ENCODE measurements at regions not wholly inside any gene's neighbourhood (a gene's known extent, or its start where the extent isn't known, plus 50 kb on each side); places are given as distances from the start of the nearest gene placed in this dataset.

- intact Hi-C loops (cut with DNase I) = no loop called here
- DNase-seq = no peak
Observed at GRCh38 chr4:124212815-124213630, 499.5 kb downstream of the ANKRD50 start.

- intact Hi-C loops (cut with DNase I) = no loop called here
- DNase-seq = no peak
Observed at GRCh38 chr4:124219389-124219788, 493.1 kb downstream of the ANKRD50 start.

GRCh38 chr4:124224256-124224655 is 488.3 kb downstream of the ANKRD50 start:
- intact Hi-C loops (cut with DNase I) = no loop called here
- DNase-seq = no peak

- intact Hi-C loops (cut with DNase I) = no loop called here
- DNase-seq = no peak
Observed at GRCh38 chr4:124227981-124228380, 484.6 kb downstream of the ANKRD50 start.

- DNase-seq = no peak
- intact Hi-C loops (cut with DNase I) = no loop called here
Observed at GRCh38 chr4:124230268-124230667, 482.3 kb downstream of the ANKRD50 start.

- intact Hi-C loops (cut with DNase I) = no loop called here
- DNase-seq = no peak
Observed at GRCh38 chr4:124234771-124235170, 477.8 kb downstream of the ANKRD50 start.

- intact Hi-C loops (cut with DNase I) = no loop called here
- DNase-seq = no peak
Observed at GRCh38 chr4:124243671-124244366, 468.7 kb downstream of the ANKRD50 start.

GRCh38 chr4:124253080-124253479 is 459.5 kb downstream of the ANKRD50 start:
- DNase-seq = no peak
- intact Hi-C loops (cut with DNase I) = no loop called here

GRCh38 chr4:124262211-124263179 is 450.0 kb downstream of the ANKRD50 start:
- peak in 9 of 10 donors; percentile 12 to 85 (median 47) for DNase-seq
- intact Hi-C loops (cut with DNase I) = loop anchor here (5.0 kb wide), 1 partner anchor 1135 kb away; no protein-coding TSS in a partner anchor

- intact Hi-C loops (cut with DNase I) = no loop called here
- DNase-seq = no peak
Observed at GRCh38 chr4:124265701-124266100, 446.8 kb downstream of the ANKRD50 start.

- intact Hi-C loops (cut with DNase I) = no loop called here
- no peak for DNase-seq
Observed at GRCh38 chr4:124266721-124267120, 445.8 kb downstream of the ANKRD50 start.

GRCh38 chr4:124276461-124276860 is 436.1 kb downstream of the ANKRD50 start:
- DNase-seq = no peak
- intact Hi-C loops (cut with DNase I) = no loop called here

GRCh38 chr4:124277691-124278090 is 434.8 kb downstream of the ANKRD50 start:
- intact Hi-C loops (cut with DNase I) = no loop called here
- no peak for DNase-seq

- DNase-seq = no peak
- intact Hi-C loops (cut with DNase I) = no loop called here
Observed at GRCh38 chr4:124278477-124278876, 434.1 kb downstream of the ANKRD50 start.

GRCh38 chr4:124279741-124280140 is 432.8 kb downstream of the ANKRD50 start:
- intact Hi-C loops (cut with DNase I) = no loop called here
- no peak for DNase-seq

- intact Hi-C loops (cut with DNase I) = no loop called here
Observed at GRCh38 chr4:124282301-124282898, 430.1 kb downstream of the ANKRD50 start.

GRCh38 chr4:124288706-124289486 is 423.6 kb downstream of the ANKRD50 start:
- intact Hi-C loops (cut with DNase I) = no loop called here
- DNase-seq = no peak

More at GRCh38 chr4:124282301-124282898, 430.1 kb downstream of the ANKRD50 start:
- no peak for DNase-seq

- intact Hi-C loops (cut with DNase I) = no loop called here
- DNase-seq = no peak
Observed at GRCh38 chr4:124290678-124291077, 421.9 kb downstream of the ANKRD50 start.

GRCh38 chr4:124295413-124295812 is 417.1 kb downstream of the ANKRD50 start:
- DNase-seq = no peak
- intact Hi-C loops (cut with DNase I) = no loop called here

Data from posterior cingulate gyrus (tissue), 11 donors.